ENCODE measurements at regions not wholly inside any gene's neighbourhood (a gene's known extent, or its start where the extent isn't known, plus 50 kb on each side); places are given as distances from the start of the nearest gene placed in this dataset.
A peak's percentile ranks its signal among the peaks of the same experiment; 100 is the strongest.

DNA sequence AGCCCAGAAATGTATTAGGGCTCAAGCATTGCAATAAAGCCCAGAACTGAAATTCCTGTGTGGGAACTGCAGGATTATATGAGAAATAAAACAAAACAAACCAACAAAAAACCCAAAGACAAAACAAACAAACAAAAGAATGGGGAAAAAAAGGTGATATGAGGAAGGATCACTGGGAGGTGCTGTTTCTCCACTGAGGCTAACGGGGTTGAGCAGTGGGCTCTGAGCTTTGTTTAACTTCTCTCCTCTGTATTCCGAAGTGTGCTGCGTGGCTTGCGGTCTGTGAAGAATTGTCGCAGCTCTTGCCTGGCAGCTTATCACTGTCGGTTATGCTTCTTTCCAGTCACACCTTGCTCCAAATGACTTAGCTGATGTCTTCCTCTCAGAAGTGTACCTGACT lies 106.3 kb downstream of the TENT4A start:
- DNase-seq, result no peak
- H3K27ac ChIP-seq (ENCODE audit: low read depth, low read length), result no peak overlapping the region
- CTCF ChIA-PET, result interaction anchor here (1.8 kb wide), 1 partner anchor 10 kb away, joined by 6 read pairs; no protein-coding TSS in a partner anchor

DNA sequence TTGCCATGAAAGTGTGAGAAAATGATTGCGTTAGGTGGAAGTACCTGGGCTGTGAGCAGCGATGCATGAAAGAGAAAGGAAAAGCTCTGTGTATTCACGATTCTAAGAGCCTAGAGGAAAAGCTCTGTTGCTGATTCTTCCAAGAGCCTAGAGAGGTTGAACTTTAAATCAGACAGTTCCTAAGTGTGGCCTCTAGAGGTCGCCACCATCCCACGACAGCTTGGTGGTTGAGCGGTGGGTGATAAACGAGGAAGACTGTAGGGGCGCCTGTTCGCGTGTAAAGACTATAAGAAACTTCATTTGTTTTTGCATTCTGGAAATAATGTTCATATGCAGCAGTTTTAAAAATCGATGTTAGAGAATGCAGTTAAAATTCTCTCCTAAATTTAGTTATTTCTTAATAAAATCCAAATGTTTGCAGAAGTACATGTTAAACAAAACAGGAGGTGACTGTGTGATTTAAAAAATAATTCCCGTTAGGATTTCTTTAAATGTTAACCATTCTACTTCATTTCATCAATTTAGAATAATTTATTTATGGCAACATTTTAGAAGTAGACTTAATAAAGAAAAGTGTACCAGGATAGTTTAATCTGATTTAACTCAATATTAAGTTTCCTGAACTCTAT lies 107.7 kb downstream of the TENT4A start:
- H3K4me1 ChIP-seq (ENCODE audit: insufficient read depth, low read length), result no peaks in the 10 kb centered on the region
- ChIA-PET CTCF (interaction anchor here (1.8 kb wide), 1 partner anchor 8 kb away, joined by 6 read pairs; no protein-coding TSS in a partner anchor), POLR2A (no interaction called here)
- Mint-ChIP-seq H3K4me3 (no peak overlapping the region), H3K27ac (no peak overlapping the region), H3K4me1 (peaks cover 0 to 2% (median 0%) of the 10 kb centered on the region in 3 donors), H3K27me3 (peaks cover 16 to 33% of the 10 kb centered on the region in 2 donors), H3K9me3 (peaks cover 15 to 30% (median 24%) of the 10 kb centered on the region in 5 donors), H3K36me3 (peaks cover 0 to 16% (median 1%) of the 10 kb centered on the region in 3 donors)
- H3K4me3 ChIP-seq (ENCODE audit: low read length), result no peak overlapping the region
- DNase-seq, result peak in 3 of 5 donors; percentile 8 to 60 (median 40)
- no peaks in the 10 kb centered on the region for H3K9me3 ChIP-seq (ENCODE audit: low read length)
- no peak overlapping the region for H3K27ac ChIP-seq (ENCODE audit: low read depth, low read length)
- no peaks in the 10 kb centered on the region for H3K36me3 ChIP-seq (ENCODE audit: insufficient read depth, low read length)
- no peaks in the 10 kb centered on the region for H3K27me3 ChIP-seq (ENCODE audit: insufficient read depth, low read length, poor library complexity, severe bottlenecking)

More for the DNA sequence above, 106.3 kb downstream of the TENT4A start:
- peaks cover 0 to 2% (median 0%) of the 10 kb centered on the region in 3 donors for H3K4me1 Mint-ChIP-seq
- peaks cover 0 to 16% (median 1%) of the 10 kb centered on the region in 3 donors for H3K36me3 Mint-ChIP-seq
- H3K9me3 Mint-ChIP-seq, result peaks cover 15 to 30% (median 24%) of the 10 kb centered on the region in 5 donors
- Histone ChIP-seq H3K4me1 (ENCODE audit: insufficient read depth, low read length) (no peaks in the 10 kb centered on the region), H3K27me3 (ENCODE audit: insufficient read depth, low read length, poor library complexity, severe bottlenecking) (no peaks in the 10 kb centered on the region), H3K9me3 (ENCODE audit: low read length) (no peaks in the 10 kb centered on the region), H3K36me3 (ENCODE audit: insufficient read depth, low read length) (no peaks in the 10 kb centered on the region), H3K4me3 (ENCODE audit: low read length) (no peak overlapping the region)
- peaks cover 17 to 41% of the 10 kb centered on the region in 2 donors for H3K27me3 Mint-ChIP-seq
- no peak overlapping the region for H3K27ac Mint-ChIP-seq
- no peak overlapping the region for H3K4me3 Mint-ChIP-seq
- POLR2A ChIA-PET, result no interaction called here

DNA sequence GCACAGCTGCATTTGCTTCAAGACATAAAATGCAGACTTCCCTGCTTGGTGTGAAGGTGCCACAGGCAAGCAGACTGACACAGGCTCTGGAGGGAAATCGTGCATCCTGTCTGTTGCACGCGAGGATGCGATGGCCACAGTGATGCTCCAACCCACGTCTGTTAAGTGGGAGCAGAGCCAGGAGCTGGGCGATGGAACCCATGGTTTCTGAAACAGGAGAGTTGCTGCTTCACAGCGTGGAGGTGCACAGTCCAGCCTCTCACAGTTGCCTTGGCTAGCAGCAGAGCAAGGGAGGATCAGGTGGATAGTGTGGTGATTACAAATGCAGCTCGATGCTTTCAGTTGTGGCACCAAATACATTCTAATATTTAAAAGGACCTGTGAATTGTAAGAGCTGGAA lies 108.8 kb downstream of the TENT4A start:
- Mint-ChIP-seq H3K4me3 (no peak overlapping the region), H3K4me1 (peaks cover 0 to 2% (median 0%) of the 10 kb centered on the region in 3 donors), H3K27ac (no peak overlapping the region), H3K9me3 (peaks cover 15 to 30% (median 24%) of the 10 kb centered on the region in 5 donors), H3K27me3 (peaks cover 16 to 32% of the 10 kb centered on the region in 2 donors), H3K36me3 (peaks cover 0 to 16% (median 1%) of the 10 kb centered on the region in 3 donors)
- H3K4me1 ChIP-seq (ENCODE audit: insufficient read depth, low read length), result no peaks in the 10 kb centered on the region
- H3K4me3 ChIP-seq (ENCODE audit: low read length), result no peak overlapping the region
- no peaks in the 10 kb centered on the region for H3K27me3 ChIP-seq (ENCODE audit: insufficient read depth, low read length, poor library complexity, severe bottlenecking)
- no peaks in the 10 kb centered on the region for H3K9me3 ChIP-seq (ENCODE audit: low read length)
- ChIA-PET CTCF (no interaction called here), POLR2A (no interaction called here)
- H3K27ac ChIP-seq (ENCODE audit: low read depth, low read length), result no peak overlapping the region
- H3K36me3 ChIP-seq (ENCODE audit: insufficient read depth, low read length), result no peaks in the 10 kb centered on the region
- no peak for DNase-seq

DNA sequence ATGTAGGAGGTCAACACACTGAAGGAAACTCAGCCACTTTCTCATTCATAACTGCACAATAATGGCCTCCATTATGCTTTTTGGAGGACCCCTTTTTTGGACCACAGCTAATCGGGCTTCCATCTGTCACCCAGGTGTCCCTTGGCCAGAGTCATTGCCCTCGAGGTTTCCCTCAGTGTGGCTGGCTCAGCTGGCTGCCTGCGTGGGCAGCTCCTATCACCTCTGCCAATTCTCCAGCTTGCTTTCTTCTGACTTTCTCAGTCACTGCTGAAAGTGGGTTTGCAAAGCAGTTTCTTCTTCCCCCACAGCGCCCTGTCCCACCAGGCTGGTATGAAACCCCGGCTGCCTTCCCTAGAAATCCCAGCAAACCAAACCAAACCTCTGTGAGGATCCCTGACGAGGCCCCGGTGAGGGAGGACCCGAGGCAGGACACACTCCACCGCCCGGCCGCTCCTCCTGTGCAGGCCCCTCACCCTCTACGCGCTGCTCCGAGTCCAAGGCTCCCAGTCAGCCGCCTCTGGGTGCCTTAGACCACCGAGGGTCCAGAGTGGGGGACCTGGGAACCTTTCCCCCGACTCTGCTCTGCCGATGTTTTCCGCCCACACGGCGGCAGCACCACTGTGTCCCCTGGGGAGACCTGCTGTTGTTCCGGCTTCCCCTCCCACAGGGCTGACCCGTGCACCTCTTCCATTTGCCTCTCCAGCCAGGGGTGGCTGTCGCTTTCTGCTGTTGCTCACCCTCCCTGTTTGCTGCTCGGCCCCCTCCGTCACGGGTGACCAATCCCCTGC lies 109.5 kb downstream of the TENT4A start:
- no peak overlapping the region for H3K27ac ChIP-seq (ENCODE audit: low read depth, low read length)
- H3K36me3 ChIP-seq (ENCODE audit: insufficient read depth, low read length), result no peaks in the 10 kb centered on the region
- no peaks in the 10 kb centered on the region for H3K27me3 ChIP-seq (ENCODE audit: insufficient read depth, low read length, poor library complexity, severe bottlenecking)
- H3K4me1 ChIP-seq (ENCODE audit: insufficient read depth, low read length), result peaks cover 6% of the 10 kb centered on the region
- Mint-ChIP-seq H3K27me3 (peaks cover 16 to 29% of the 10 kb centered on the region in 2 donors), H3K4me1 (peaks cover 2 to 6% (median 6%) of the 10 kb centered on the region in 3 donors), H3K36me3 (peaks cover 0 to 16% (median 1%) of the 10 kb centered on the region in 3 donors), H3K27ac (peak overlapping the region in 1 of 8 donors; percentile 13), H3K9me3 (peaks cover 15 to 30% (median 24%) of the 10 kb centered on the region in 5 donors), H3K4me3 (no peak overlapping the region)
- ChIA-PET POLR2A (no interaction called here), CTCF (no interaction called here)
- no peak for DNase-seq
- no peaks in the 10 kb centered on the region for H3K9me3 ChIP-seq (ENCODE audit: low read length)
- H3K4me3 ChIP-seq (ENCODE audit: low read length), result no peak overlapping the region

DNA sequence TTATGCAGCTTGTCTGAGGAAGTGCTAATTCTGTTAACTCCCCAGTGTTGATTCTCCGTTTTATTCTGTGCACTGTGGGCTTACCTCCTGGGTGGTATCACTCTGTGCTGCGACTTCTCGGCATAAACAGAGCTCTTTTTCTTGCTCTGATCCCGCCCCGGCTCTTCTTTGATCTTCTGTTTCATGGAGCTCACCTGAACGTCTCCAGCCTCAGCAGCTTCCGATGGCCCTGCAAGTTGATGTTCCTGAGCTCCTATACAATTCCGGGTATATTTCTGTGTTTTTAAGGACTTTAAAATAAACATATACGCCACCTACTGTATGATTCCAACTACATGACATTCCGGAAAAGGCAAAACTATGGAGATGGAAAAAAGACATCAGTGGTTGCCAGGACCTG lies 110.8 kb downstream of the TENT4A start:
- Histone ChIP-seq H3K4me3 (ENCODE audit: low read length) (no peak overlapping the region), H3K27me3 (ENCODE audit: insufficient read depth, low read length, poor library complexity, severe bottlenecking) (no peaks in the 10 kb centered on the region), H3K9me3 (ENCODE audit: low read length) (no peaks in the 10 kb centered on the region), H3K27ac (ENCODE audit: low read depth, low read length) (no peak overlapping the region), H3K36me3 (ENCODE audit: insufficient read depth, low read length) (no peaks in the 10 kb centered on the region), H3K4me1 (ENCODE audit: insufficient read depth, low read length) (peaks cover 8% of the 10 kb centered on the region)
- Mint-ChIP-seq H3K36me3 (peaks cover 0 to 16% (median 4%) of the 10 kb centered on the region in 3 donors), H3K27ac (no peak overlapping the region), H3K9me3 (peaks cover 15 to 30% (median 24%) of the 10 kb centered on the region in 5 donors), H3K27me3 (peaks cover 15 to 17% of the 10 kb centered on the region in 2 donors), H3K4me1 (peaks cover 14 to 19% (median 18%) of the 10 kb centered on the region in 3 donors), H3K4me3 (no peak overlapping the region)
- ChIA-PET CTCF (no interaction called here), POLR2A (no interaction called here)
- DNase-seq, result no peak

DNA sequence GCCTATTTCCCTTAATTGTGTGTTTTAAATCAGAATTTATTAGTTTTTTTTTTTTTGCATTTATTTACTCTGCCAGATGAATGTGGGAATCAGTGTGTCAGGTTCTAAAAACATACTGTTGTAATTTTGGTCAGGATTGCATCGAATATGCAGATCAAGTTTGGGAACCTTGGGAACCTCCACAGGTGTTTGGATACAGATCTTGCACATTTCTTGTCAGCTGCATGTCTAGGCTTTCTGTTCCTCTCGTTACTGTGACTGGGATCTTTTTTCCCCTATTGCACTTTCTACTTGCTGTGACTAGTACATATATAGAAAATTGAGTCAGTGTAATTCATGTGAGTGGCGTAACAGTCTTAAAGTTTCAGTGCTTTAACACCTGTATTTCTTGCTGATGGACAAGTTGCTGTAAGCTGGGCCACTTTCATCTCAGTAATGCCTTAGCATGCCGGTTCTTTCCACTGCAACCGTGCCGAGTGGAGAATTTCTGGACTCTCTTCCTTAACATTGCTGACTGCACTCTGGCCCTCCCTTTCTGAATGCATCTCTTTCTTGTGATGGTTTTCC lies 112.5 kb downstream of the TENT4A start:
- peaks cover 7 to 9% of the 10 kb centered on the region in 2 donors for H3K27me3 Mint-ChIP-seq
- peaks cover 19 to 27% (median 27%) of the 10 kb centered on the region in 3 donors for H3K4me1 Mint-ChIP-seq
- H3K4me3 Mint-ChIP-seq, result no peak overlapping the region
- Histone ChIP-seq H3K27ac (ENCODE audit: low read depth, low read length) (no peak overlapping the region), H3K4me1 (ENCODE audit: insufficient read depth, low read length) (peaks cover 8% of the 10 kb centered on the region), H3K9me3 (ENCODE audit: low read length) (no peaks in the 10 kb centered on the region), H3K4me3 (ENCODE audit: low read length) (no peak overlapping the region), H3K36me3 (ENCODE audit: insufficient read depth, low read length) (no peaks in the 10 kb centered on the region), H3K27me3 (ENCODE audit: insufficient read depth, low read length, poor library complexity, severe bottlenecking) (no peaks in the 10 kb centered on the region)
- POLR2A ChIA-PET, result no interaction called here
- CTCF ChIA-PET, result no interaction called here
- H3K36me3 Mint-ChIP-seq, result peaks cover 0 to 15% (median 4%) of the 10 kb centered on the region in 3 donors
- no peak for DNase-seq
- peak overlapping the region in 1 of 8 donors; percentile 22 for H3K27ac Mint-ChIP-seq
- H3K9me3 Mint-ChIP-seq, result peaks cover 12 to 24% (median 20%) of the 10 kb centered on the region in 5 donors

DNA sequence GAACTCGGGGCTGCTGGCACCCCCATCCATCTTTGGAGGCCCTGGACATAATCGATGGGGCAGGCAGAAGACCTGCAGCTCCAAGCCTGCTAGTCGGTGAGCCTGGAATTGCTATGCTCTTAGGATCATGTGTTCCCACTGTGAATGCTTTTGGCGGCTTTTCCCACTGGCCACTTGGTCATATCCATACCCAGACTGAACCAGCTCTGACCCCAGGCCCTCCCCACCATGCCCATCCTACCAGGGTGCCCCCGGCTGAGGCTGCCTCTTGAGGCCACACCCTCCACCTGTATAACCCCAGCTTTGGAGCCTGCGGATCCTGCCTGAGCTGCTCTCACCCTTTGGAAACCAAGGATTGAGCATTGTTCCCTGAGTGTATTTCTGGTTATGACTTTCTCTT lies 113.5 kb downstream of the TENT4A start:
- no peaks in the 10 kb centered on the region for H3K36me3 ChIP-seq (ENCODE audit: insufficient read depth, low read length)
- ChIA-PET POLR2A (no interaction called here), CTCF (no interaction called here)
- no peak for DNase-seq
- no peaks in the 10 kb centered on the region for H3K9me3 ChIP-seq (ENCODE audit: low read length)
- H3K9me3 Mint-ChIP-seq, result peaks cover 3 to 16% (median 14%) of the 10 kb centered on the region in 5 donors
- H3K4me1 Mint-ChIP-seq, result peaks cover 19 to 29% (median 27%) of the 10 kb centered on the region in 3 donors
- H3K4me3 ChIP-seq (ENCODE audit: low read length), result no peak overlapping the region
- H3K4me3 Mint-ChIP-seq, result no peak overlapping the region
- H3K36me3 Mint-ChIP-seq, result peaks cover 0 to 9% (median 3%) of the 10 kb centered on the region in 3 donors
- H3K27me3 ChIP-seq (ENCODE audit: insufficient read depth, low read length, poor library complexity, severe bottlenecking), result no peaks in the 10 kb centered on the region
- peak overlapping the region in 3 of 8 donors; percentile 3 to 29 (median 18) for H3K27ac Mint-ChIP-seq
- no peak overlapping the region for H3K27ac ChIP-seq (ENCODE audit: low read depth, low read length)
- H3K4me1 ChIP-seq (ENCODE audit: insufficient read depth, low read length), result peaks cover 8% of the 10 kb centered on the region
- H3K27me3 Mint-ChIP-seq, result peaks cover 5 to 7% of the 10 kb centered on the region in 2 donors
